H9 (cell line): ENCODE measurements at regions not wholly inside any gene's neighbourhood (a gene's known extent, or its start where the extent isn't known, plus 50 kb on each side); places are given as distances from the start of the nearest gene placed in this dataset.

ENCODE experiments used
- DNase-seq: peaks from one replicate; pipeline ENCODE4 v3.0.0-alpha.2; 2017
- H2AFZ ChIP-seq: one replicate; pipeline ENCODE4 v1.6.1; 2013; ENCODE audit warnings: mild to moderate bottlenecking, low read length, control low read depth, moderate library complexity
- H2AK5ac ChIP-seq: 2 replicates; pipeline ENCODE4 v1.6.1; 2013; ENCODE audit warnings: low read length, control low read depth, mixed read lengths; ENCODE audit not compliant: insufficient read length
- H2BK120ac ChIP-seq: one replicate; pipeline ENCODE4 v1.6.1; 2013; ENCODE audit warnings: low read depth, mild to moderate bottlenecking, low read length, control low read depth, inconsistent platforms; ENCODE audit not compliant: poor library complexity, severe bottlenecking
- H2BK12ac ChIP-seq: 2 replicates; pipeline ENCODE4 v1.6.1; 2013; ENCODE audit warnings: low read length, control low read depth, mixed read lengths, low read depth; ENCODE audit not compliant: insufficient read length
- H2BK15ac ChIP-seq: 2 replicates; pipeline ENCODE4 v1.6.1; 2013; ENCODE audit warnings: low read depth, low read length, control low read depth
- H2BK20ac ChIP-seq: one replicate; pipeline ENCODE4 v1.6.1; 2013; ENCODE audit warnings: low read depth, mild to moderate bottlenecking, low read length, control low read depth, inconsistent platforms; ENCODE audit not compliant: poor library complexity, severe bottlenecking
- H2BK5ac ChIP-seq: 2 replicates; pipeline ENCODE4 v1.6.1; 2013; ENCODE audit warnings: low read length, control low read depth, mixed read lengths; ENCODE audit not compliant: insufficient read length
- H3K14ac ChIP-seq: 2 replicates; pipeline ENCODE4 v1.6.1; 2013; ENCODE audit warnings: low read length, control low read depth; ENCODE audit not compliant: insufficient read depth
- H3K18ac ChIP-seq: 2 replicates; pipeline ENCODE4 v1.6.1; 2013; ENCODE audit warnings: low read depth, mild to moderate bottlenecking, mixed read lengths, low read length, control low read depth; ENCODE audit not compliant: insufficient read length
- H3K23ac ChIP-seq: 2 replicates; pipeline ENCODE4 v1.6.1; 2013; ENCODE audit warnings: low read length, control low read depth, mixed read lengths, low read depth; ENCODE audit not compliant: insufficient read length
- H3K23me2 ChIP-seq: 2 replicates; pipeline ENCODE4 v1.6.1; 2013; ENCODE audit warnings: low read depth, mild to moderate bottlenecking, mixed read lengths, low read length, control low read depth; ENCODE audit not compliant: insufficient read length, poor library complexity, severe bottlenecking
- H3K27ac ChIP-seq: 2 replicates; pipeline ENCODE4 v1.5.1; 2013; ENCODE audit warnings: low read length, control low read depth, mixed read lengths, low read depth; ENCODE audit not compliant: insufficient read length
- H3K27me3 ChIP-seq: 2 replicates; pipeline ENCODE4 v1.6.1; 2013; ENCODE audit warnings: low read length, control low read depth, inconsistent platforms; ENCODE audit not compliant: insufficient read depth
- H3K4ac ChIP-seq: 2 replicates; pipeline ENCODE4 v1.6.1; 2013; ENCODE audit warnings: low read depth, mild to moderate bottlenecking, control low read depth, inconsistent platforms, low read length, moderate library complexity
- H3K4me1 ChIP-seq: 2 replicates; pipeline ENCODE4 v1.6.1; 2013; ENCODE audit warnings: low read length, control low read depth, inconsistent platforms; ENCODE audit not compliant: insufficient read depth
- H3K4me2 ChIP-seq: 2 replicates; pipeline ENCODE4 v1.6.1; 2013; ENCODE audit warnings: low read length, control low read depth, mixed read lengths; ENCODE audit not compliant: insufficient read length, insufficient read depth
- H3K56ac ChIP-seq: 2 replicates; pipeline ENCODE4 v1.6.1; 2013; ENCODE audit warnings: low read depth, mild to moderate bottlenecking, mixed read lengths, low read length, control low read depth; ENCODE audit not compliant: insufficient read length
- H3K79me1 ChIP-seq: 2 replicates; pipeline ENCODE4 v1.6.1; 2013; ENCODE audit warnings: low read depth, mild to moderate bottlenecking, moderate library complexity, low read length, control low read depth, inconsistent platforms; ENCODE audit not compliant: insufficient read depth, poor library complexity, severe bottlenecking
- H3K79me2 ChIP-seq: 2 replicates; pipeline ENCODE4 v1.6.1; 2013; ENCODE audit warnings: low read length, control low read depth, inconsistent platforms; ENCODE audit not compliant: insufficient read depth
- H3K9ac ChIP-seq: 2 replicates; pipeline ENCODE4 v1.6.1; 2013; ENCODE audit warnings: low read length, control low read depth, mixed read lengths; ENCODE audit not compliant: insufficient read length; ENCODE audit errors: extremely low read depth
- H3K9me3 ChIP-seq: one replicate; pipeline ENCODE4 v1.6.1; 2013; ENCODE audit warnings: low read depth, low read length, inconsistent platforms; ENCODE audit not compliant: control insufficient read depth
- H3T11ph ChIP-seq: one replicate; pipeline ENCODE4 v1.6.1; 2013; ENCODE audit warnings: mild to moderate bottlenecking, low read length, control low read depth, inconsistent platforms
- H4K20me1 ChIP-seq: one replicate; pipeline ENCODE4 v1.6.1; 2013; ENCODE audit not compliant: control insufficient read depth, insufficient read length, insufficient read depth
- H4K5ac ChIP-seq: 2 replicates; pipeline ENCODE4 v1.6.1; 2013; ENCODE audit warnings: low read depth, mild to moderate bottlenecking, mixed read lengths, low read length, control low read depth; ENCODE audit not compliant: insufficient read length
- H4K8ac ChIP-seq: replicated peaks from 2 replicates; pipeline ENCODE4 v1.6.1; 2013; ENCODE audit warnings: low read length, control low read depth, mixed read lengths, low read depth; ENCODE audit not compliant: insufficient read length
- H4K91ac ChIP-seq: 2 replicates; pipeline ENCODE4 v1.6.1; 2013; ENCODE audit warnings: low read depth, mild to moderate bottlenecking, moderate library complexity, mixed read lengths, low read length, control low read depth; ENCODE audit not compliant: insufficient read length
- H3K27ac Mint-ChIP-seq, 3 experiments: 2 replicates in 2 of 3; 3 replicates in 1 of 3; pipeline ENCODE4 v1.8.0; 2020 to 2021; ENCODE audit warnings: mixed read lengths in 3 of 3, mild to moderate bottlenecking in 1 of 3, moderate library complexity in 1 of 3
- H3K27me3 Mint-ChIP-seq: 2 replicates; pipeline ENCODE4 v1.8.0; 2021; ENCODE audit warnings: low read depth, mild to moderate bottlenecking, moderate library complexity, mixed read lengths
- H3K36me3 Mint-ChIP-seq, 3 experiments: 2 replicates in 2 of 3; 3 replicates in 1 of 3; pipeline ENCODE4 v1.8.0; 2020 to 2021; ENCODE audit warnings: low read depth in 3 of 3, mixed read lengths in 3 of 3; ENCODE audit not compliant: insufficient read depth in 1 of 3
- H3K4me1 Mint-ChIP-seq, 2 experiments: 2 replicates each; pipeline ENCODE4 v1.8.0; 2020; ENCODE audit warnings: mixed read lengths in 2 of 2
- H3K4me3 Mint-ChIP-seq, 2 experiments: 2 replicates in 1 of 2; 3 replicates in 1 of 2; pipeline ENCODE4 v1.8.0; 2020 to 2021; ENCODE audit warnings: mild to moderate bottlenecking in 2 of 2, mixed read lengths in 2 of 2, moderate library complexity in 1 of 2
- H3K9me3 Mint-ChIP-seq, 2 experiments: 2 replicates in 1 of 2; 3 replicates in 1 of 2; pipeline ENCODE4 v1.8.0; 2020; ENCODE audit warnings: mild to moderate bottlenecking in 2 of 2, mixed read lengths in 2 of 2, moderate library complexity in 1 of 2
- WGBS: extraction: QIAGEN DNeasy Blood & Tissue Kit; methylation state at CpG from one replicate; pipeline ENCODE4 v1.1.7; 2013; ENCODE audit warnings: missing lambda C conversion rate, low lambda C conversion rate, mixed read lengths; ENCODE audit not compliant: insufficient read length; ENCODE audit errors: extremely low coverage; 5-methylcytosine and 5-hydroxymethylcytosine counted together
- TF ChIP-seq, protein P1 (sequence below): fragments of 200-600 bp; sonication (generic); conservative IDR thresholded peaks from 3 replicates; pipeline ENCODE4 v1.8.0; 2021; ENCODE audit warnings: antibody characterized with exemption, mild to moderate bottlenecking

DNA sequence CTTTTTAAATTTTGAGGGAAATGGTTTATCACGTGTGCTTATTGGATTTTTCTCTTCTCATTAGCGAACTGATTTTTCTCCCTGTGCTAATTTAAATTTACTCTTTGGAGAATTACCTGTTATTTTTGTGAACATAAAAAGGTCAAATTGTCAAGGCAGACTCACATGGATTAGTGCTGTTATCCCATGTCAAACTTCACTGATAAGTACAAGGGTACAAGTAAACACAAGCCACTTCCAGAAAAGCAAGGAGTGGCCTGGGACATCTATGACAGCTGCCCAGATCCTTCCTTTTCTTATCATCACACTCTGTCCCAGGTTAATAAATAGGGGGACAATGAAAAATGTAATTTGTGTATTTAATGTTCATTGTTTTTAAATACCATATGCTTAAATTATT is 901.2 kb downstream of the LTN1 start:
- Histone ChIP-seq H3K27ac (no peak overlapping the region), H3K4me2 (no peak overlapping the region), H3K18ac (no peak overlapping the region), H2BK120ac (no peak overlapping the region), H4K20me1 (no peaks in the 10 kb centered on the region), H4K8ac (no peak overlapping the region), H3K27me3 (no peaks in the 10 kb centered on the region), H4K5ac (no peak overlapping the region), H3K23ac (no peak overlapping the region), H2BK5ac (no peak overlapping the region), H4K91ac (no peak overlapping the region), H3K9ac (no peak overlapping the region), H3K56ac (no peak overlapping the region), H2BK12ac (no peak overlapping the region), H3K79me2 (no peaks in the 10 kb centered on the region), H2BK15ac (no peak overlapping the region), H3T11ph (no peak overlapping the region), H3K9me3 (no peaks in the 10 kb centered on the region), H3K23me2 (no peaks in the 10 kb centered on the region), H3K14ac (no peak overlapping the region), H3K79me1 (no peaks in the 10 kb centered on the region), H2AFZ (no peak overlapping the region), H2BK20ac (no peak overlapping the region), H3K4ac (no peak overlapping the region), H2AK5ac (no peak overlapping the region), H3K4me1 (no peaks in the 10 kb centered on the region)
- DNase-seq = no peak
- Mint-ChIP-seq H3K27me3 (no peaks in the 10 kb centered on the region), H3K27ac (no peak overlapping the region), H3K9me3 (peaks cover 12 to 29% of the 10 kb centered on the region in 2 experiments), H3K4me3 (no peak overlapping the region), H3K36me3 (peaks cover 14 to 34% (median 24%) of the 10 kb centered on the region in 3 experiments; a peak in 6 of 7 replicates), H3K4me1 (peaks cover 21 to 36% of the 10 kb centered on the region in 2 experiments)
- WGBS = no CpG with 5 or more reads among the region's 2 CpGs
- TF ChIP-seq, protein P1, sequence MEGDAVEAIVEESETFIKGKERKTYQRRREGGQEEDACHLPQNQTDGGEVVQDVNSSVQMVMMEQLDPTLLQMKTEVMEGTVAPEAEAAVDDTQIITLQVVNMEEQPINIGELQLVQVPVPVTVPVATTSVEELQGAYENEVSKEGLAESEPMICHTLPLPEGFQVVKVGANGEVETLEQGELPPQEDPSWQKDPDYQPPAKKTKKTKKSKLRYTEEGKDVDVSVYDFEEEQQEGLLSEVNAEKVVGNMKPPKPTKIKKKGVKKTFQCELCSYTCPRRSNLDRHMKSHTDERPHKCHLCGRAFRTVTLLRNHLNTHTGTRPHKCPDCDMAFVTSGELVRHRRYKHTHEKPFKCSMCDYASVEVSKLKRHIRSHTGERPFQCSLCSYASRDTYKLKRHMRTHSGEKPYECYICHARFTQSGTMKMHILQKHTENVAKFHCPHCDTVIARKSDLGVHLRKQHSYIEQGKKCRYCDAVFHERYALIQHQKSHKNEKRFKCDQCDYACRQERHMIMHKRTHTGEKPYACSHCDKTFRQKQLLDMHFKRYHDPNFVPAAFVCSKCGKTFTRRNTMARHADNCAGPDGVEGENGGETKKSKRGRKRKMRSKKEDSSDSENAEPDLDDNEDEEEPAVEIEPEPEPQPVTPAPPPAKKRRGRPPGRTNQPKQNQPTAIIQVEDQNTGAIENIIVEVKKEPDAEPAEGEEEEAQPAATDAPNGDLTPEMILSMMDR = no peak
